Left lobe of liver (tissue), 2 donors: ENCODE measurements at regions not wholly inside any gene's neighbourhood (a gene's known extent, or its start where the extent isn't known, plus 50 kb on each side); places are given as distances from the start of the nearest gene placed in this dataset.

Experiments used
- ATAC-seq: fragments of 200-7000 bp; cut with Tn5 transposase; one replicate; pipeline ENCODE4 v1.9.1; 2020; ENCODE audit warnings: mild to moderate bottlenecking, moderate library complexity
- DNase-seq: peaks from one replicate; pipeline ENCODE4 v3.0.0-alpha.2; 2020; ENCODE audit warnings: low spot score
- donor health status: DM: no; HTN: no; CAD: no; lungs with moderate emphysema.
- donor health status: DM: no; HTN: yes; CAD: no.

- no peak for ATAC-seq
- DNase-seq: no peak
These were observed 57.3 kb upstream of the ZEB1 start for GRCh38 chr10:31261511-31262311.

GRCh38 chr10:31262672-31263071, 56.3 kb upstream of the ZEB1 start:
- no peak for DNase-seq
- ATAC-seq: no peak

GRCh38 chr10:31263903-31264302, 55.1 kb upstream of the ZEB1 start:
- DNase-seq (no peak), ATAC-seq (no peak)

GRCh38 chr10:31268444-31269303, 50.3 kb upstream of the ZEB1 start:
- DNase-seq: no peak
- no peak for ATAC-seq
